Midbrain (tissue), 1 donor: ENCODE measurements at regions not wholly inside any gene's neighbourhood (a gene's known extent, or its start where the extent isn't known, plus 50 kb on each side); places are given as distances from the start of the nearest gene placed in this dataset.
"Not testable (repeated sequence)": the region's sequence is repeated elsewhere in the genome, so short reads cannot be mapped to it uniquely, and the experiment has no call there.

Experiments used
- DNase-seq: peaks from one replicate; lab custom pipeline; 2025; lab: John Stamatoyannopoulos, UW

GRCh38 chr16:60271781-60272180 lies 1537.7 kb upstream of the GOT2 start:
- DNase-seq, result no peak

- no peak for DNase-seq
Measured at GRCh38 chr16:60271025-60271771, 1537.1 kb upstream of the GOT2 start.

- DNase-seq, result no peak
Measured at GRCh38 chr16:60261425-60261824, 1527.3 kb upstream of the GOT2 start.

- DNase-seq, result no peak
Measured at GRCh38 chr16:60259956-60260355, 1525.8 kb upstream of the GOT2 start.

- DNase-seq, result no peak
Measured at GRCh38 chr16:60246086-60246485, 1512.0 kb upstream of the GOT2 start.

- no peak for DNase-seq
Measured at GRCh38 chr16:60241671-60242070, 1507.6 kb upstream of the GOT2 start.

GRCh38 chr16:60230666-60231065 lies 1496.5 kb upstream of the GOT2 start:
- no peak for DNase-seq

GRCh38 chr16:60225541-60225940 lies 1491.4 kb upstream of the GOT2 start:
- DNase-seq, result no peak

- no peak for DNase-seq
Measured at GRCh38 chr16:60217787-60218186, 1483.7 kb upstream of the GOT2 start.

GRCh38 chr16:60214311-60214710 lies 1480.2 kb upstream of the GOT2 start:
- DNase-seq, result no peak

- no peak for DNase-seq
Measured at GRCh38 chr16:60206516-60206915, 1472.4 kb upstream of the GOT2 start.

- DNase-seq, result no peak
Measured at GRCh38 chr16:60204181-60204580, 1470.1 kb upstream of the GOT2 start.

- DNase-seq, result peak; percentile 8
Measured at GRCh38 chr16:60203525-60204124, 1469.5 kb upstream of the GOT2 start.

GRCh38 chr16:60200729-60201128 lies 1466.6 kb upstream of the GOT2 start:
- DNase-seq, result not testable (repeated sequence)

- no peak for DNase-seq
Measured at GRCh38 chr16:60200161-60200560, 1466.0 kb upstream of the GOT2 start.

- no peak for DNase-seq
Measured at GRCh38 chr16:60199150-60199549, 1465.0 kb upstream of the GOT2 start.

GRCh38 chr16:60181536-60181935 lies 1447.4 kb upstream of the GOT2 start:
- no peak for DNase-seq

- DNase-seq, result no peak
Measured at GRCh38 chr16:60180609-60181008, 1446.5 kb upstream of the GOT2 start.

- DNase-seq, result no peak
Measured at GRCh38 chr16:60170196-60170595, 1436.1 kb upstream of the GOT2 start.

- no peak for DNase-seq
Measured at GRCh38 chr16:60166111-60166510, 1432.0 kb upstream of the GOT2 start.

- no peak for DNase-seq
Measured at GRCh38 chr16:60151987-60152386, 1417.9 kb upstream of the GOT2 start.

GRCh38 chr16:60150907-60151306 lies 1416.8 kb upstream of the GOT2 start:
- no peak for DNase-seq

- no peak for DNase-seq
Measured at GRCh38 chr16:60143348-60143705, 1409.2 kb upstream of the GOT2 start.
